Liver (tissue), 3 donors: ENCODE measurements at regions not wholly inside any gene's neighbourhood (a gene's known extent, or its start where the extent isn't known, plus 50 kb on each side); places are given as distances from the start of the nearest gene placed in this dataset.

ENCODE experiments used
- GABPA ChIP-seq, 2 donors: IDR thresholded peaks in 1 of 2; conservative IDR thresholded peaks in 1 of 2; 2 replicates each; pipeline ENCODE4 v1.6.1; 2016; ENCODE audit warnings: antibody characterized with exemption in 2 of 2, mild to moderate bottlenecking in 1 of 2, moderate library complexity in 1 of 2
- HNF4A ChIP-seq, 2 donors: conservative IDR thresholded peaks; 2 replicates each; pipeline ENCODE4 v1.6.1; 2016; ENCODE audit warnings: antibody characterized with exemption in 2 of 2, mild to moderate bottlenecking in 2 of 2
- HNF4G ChIP-seq: IDR thresholded peaks from 2 replicates; pipeline ENCODE4 v1.6.1; 2016; ENCODE audit warnings: antibody characterized with exemption
- MAX ChIP-seq: IDR thresholded peaks from 2 replicates; pipeline ENCODE4 v1.6.1; 2016; ENCODE audit warnings: antibody characterized with exemption
- RAD21 ChIP-seq, 2 donors: IDR thresholded peaks; 2 replicates each; pipeline ENCODE4 v1.6.1; 2016; ENCODE audit warnings: antibody characterized with exemption in 2 of 2, mild to moderate bottlenecking in 2 of 2
- RXRA ChIP-seq, 2 donors: IDR thresholded peaks; 2 replicates each; pipeline ENCODE4 v1.6.1; 2017 to 2018; ENCODE audit warnings: antibody characterized with exemption in 2 of 2, mild to moderate bottlenecking in 1 of 2
- SP1 ChIP-seq: IDR thresholded peaks from 2 replicates; pipeline ENCODE4 v1.6.1; 2018; ENCODE audit warnings: antibody characterized with exemption, mild to moderate bottlenecking
- TAF1 ChIP-seq: conservative IDR thresholded peaks from 2 replicates; pipeline ENCODE4 v1.6.1; 2016; ENCODE audit warnings: antibody characterized with exemption, mild to moderate bottlenecking
- YY1 ChIP-seq: IDR thresholded peaks from 2 replicates; pipeline ENCODE4 v1.6.1; 2016; ENCODE audit warnings: antibody characterized with exemption, mild to moderate bottlenecking
- ZBTB33 ChIP-seq: IDR thresholded peaks from 2 replicates; pipeline ENCODE4 v1.6.1; 2016; ENCODE audit warnings: antibody characterized with exemption
- TF ChIP-seq, protein P1 (sequence below): fragments of 150-350 bp; IDR thresholded peaks from 2 replicates; pipeline ENCODE4 v1.5.1; 2017; ENCODE audit warnings: improper control_type of control experiment, low read depth, low read length; ENCODE audit not compliant: missing input control
- TF ChIP-seq, protein P2 (sequence below): IDR thresholded peaks from 2 replicates; pipeline ENCODE4 v1.6.1; 2016; ENCODE audit warnings: antibody characterized with exemption, mild to moderate bottlenecking
- TF ChIP-seq, protein P3 (sequence below): IDR thresholded peaks from 2 replicates; pipeline ENCODE4 v1.6.1; 2016; ENCODE audit warnings: antibody characterized with exemption
- donor health status: healthy.
- donor health status: healthy.

GRCh38 chr16:48025359-48025758 lies 130.4 kb downstream of the ABCC12 start:
- TF ChIP-seq, protein P1, sequence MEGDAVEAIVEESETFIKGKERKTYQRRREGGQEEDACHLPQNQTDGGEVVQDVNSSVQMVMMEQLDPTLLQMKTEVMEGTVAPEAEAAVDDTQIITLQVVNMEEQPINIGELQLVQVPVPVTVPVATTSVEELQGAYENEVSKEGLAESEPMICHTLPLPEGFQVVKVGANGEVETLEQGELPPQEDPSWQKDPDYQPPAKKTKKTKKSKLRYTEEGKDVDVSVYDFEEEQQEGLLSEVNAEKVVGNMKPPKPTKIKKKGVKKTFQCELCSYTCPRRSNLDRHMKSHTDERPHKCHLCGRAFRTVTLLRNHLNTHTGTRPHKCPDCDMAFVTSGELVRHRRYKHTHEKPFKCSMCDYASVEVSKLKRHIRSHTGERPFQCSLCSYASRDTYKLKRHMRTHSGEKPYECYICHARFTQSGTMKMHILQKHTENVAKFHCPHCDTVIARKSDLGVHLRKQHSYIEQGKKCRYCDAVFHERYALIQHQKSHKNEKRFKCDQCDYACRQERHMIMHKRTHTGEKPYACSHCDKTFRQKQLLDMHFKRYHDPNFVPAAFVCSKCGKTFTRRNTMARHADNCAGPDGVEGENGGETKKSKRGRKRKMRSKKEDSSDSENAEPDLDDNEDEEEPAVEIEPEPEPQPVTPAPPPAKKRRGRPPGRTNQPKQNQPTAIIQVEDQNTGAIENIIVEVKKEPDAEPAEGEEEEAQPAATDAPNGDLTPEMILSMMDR: no peak
- TF ChIP-seq ZBTB33: no peak
- no peak for TF ChIP-seq TAF1
- no peak for TF ChIP-seq GABPA (IDR thresholded peaks at IDR 0.05 in 1 of 2, conservative IDR thresholded peaks at IDR 0.05 in 1 of 2)
- TF ChIP-seq, protein P2, sequence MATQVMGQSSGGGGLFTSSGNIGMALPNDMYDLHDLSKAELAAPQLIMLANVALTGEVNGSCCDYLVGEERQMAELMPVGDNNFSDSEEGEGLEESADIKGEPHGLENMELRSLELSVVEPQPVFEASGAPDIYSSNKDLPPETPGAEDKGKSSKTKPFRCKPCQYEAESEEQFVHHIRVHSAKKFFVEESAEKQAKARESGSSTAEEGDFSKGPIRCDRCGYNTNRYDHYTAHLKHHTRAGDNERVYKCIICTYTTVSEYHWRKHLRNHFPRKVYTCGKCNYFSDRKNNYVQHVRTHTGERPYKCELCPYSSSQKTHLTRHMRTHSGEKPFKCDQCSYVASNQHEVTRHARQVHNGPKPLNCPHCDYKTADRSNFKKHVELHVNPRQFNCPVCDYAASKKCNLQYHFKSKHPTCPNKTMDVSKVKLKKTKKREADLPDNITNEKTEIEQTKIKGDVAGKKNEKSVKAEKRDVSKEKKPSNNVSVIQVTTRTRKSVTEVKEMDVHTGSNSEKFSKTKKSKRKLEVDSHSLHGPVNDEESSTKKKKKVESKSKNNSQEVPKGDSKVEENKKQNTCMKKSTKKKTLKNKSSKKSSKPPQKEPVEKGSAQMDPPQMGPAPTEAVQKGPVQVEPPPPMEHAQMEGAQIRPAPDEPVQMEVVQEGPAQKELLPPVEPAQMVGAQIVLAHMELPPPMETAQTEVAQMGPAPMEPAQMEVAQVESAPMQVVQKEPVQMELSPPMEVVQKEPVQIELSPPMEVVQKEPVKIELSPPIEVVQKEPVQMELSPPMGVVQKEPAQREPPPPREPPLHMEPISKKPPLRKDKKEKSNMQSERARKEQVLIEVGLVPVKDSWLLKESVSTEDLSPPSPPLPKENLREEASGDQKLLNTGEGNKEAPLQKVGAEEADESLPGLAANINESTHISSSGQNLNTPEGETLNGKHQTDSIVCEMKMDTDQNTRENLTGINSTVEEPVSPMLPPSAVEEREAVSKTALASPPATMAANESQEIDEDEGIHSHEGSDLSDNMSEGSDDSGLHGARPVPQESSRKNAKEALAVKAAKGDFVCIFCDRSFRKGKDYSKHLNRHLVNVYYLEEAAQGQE: no peak
- no peak for TF ChIP-seq RAD21 (IDR thresholded peaks at IDR 0.05)
- TF ChIP-seq YY1: no peak
- no peak for TF ChIP-seq HNF4A (conservative IDR thresholded peaks at IDR 0.05)
- no peak for TF ChIP-seq MAX
- TF ChIP-seq, protein P3, sequence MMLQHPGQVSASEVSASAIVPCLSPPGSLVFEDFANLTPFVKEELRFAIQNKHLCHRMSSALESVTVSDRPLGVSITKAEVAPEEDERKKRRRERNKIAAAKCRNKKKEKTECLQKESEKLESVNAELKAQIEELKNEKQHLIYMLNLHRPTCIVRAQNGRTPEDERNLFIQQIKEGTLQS: no peak
- TF ChIP-seq RXRA (IDR thresholded peaks at IDR 0.05): no peak
- no peak for TF ChIP-seq HNF4G
- no peak for TF ChIP-seq SP1
